ENCODE measurements at regions not wholly inside any gene's neighbourhood (a gene's known extent, or its start where the extent isn't known, plus 50 kb on each side); places are given as distances from the start of the nearest gene placed in this dataset.

GRCh38 chr6:132136981-132137380 is 185.8 kb upstream of the CCN2 start:
- TF ChIP-seq CTCF (IDR thresholded peaks at IDR 0.05), result no peak
- no peak for TF ChIP-seq POLR2A (IDR thresholded peaks at IDR 0.05)
